22Rv1 (cell line): ENCODE measurements at regions not wholly inside any gene's neighbourhood (a gene's known extent, or its start where the extent isn't known, plus 50 kb on each side); places are given as distances from the start of the nearest gene placed in this dataset.

ENCODE experiments used
- H3K27ac ChIP-seq: fragments of 450-650 bp; 2 replicates; pipeline ENCODE4 v1.5.1; 2017
- CTCF ChIP-seq: fragments of 450-650 bp; IDR thresholded peaks from 2 replicates; pipeline ENCODE4 v1.5.1; 2017; ENCODE audit warnings: mild to moderate bottlenecking
- ZFX ChIP-seq: fragments of 450-650 bp; IDR thresholded peaks from 2 replicates; pipeline ENCODE4 v1.6.1; 2017; ENCODE audit warnings: antibody characterized with exemption, borderline replicate concordance

GRCh38 chr4:56271131-56271530, 116.2 kb downstream of the AASDH start:
- TF ChIP-seq ZFX: no peak
- no peak for TF ChIP-seq CTCF
- H3K27ac ChIP-seq: no peak overlapping the region

- TF ChIP-seq ZFX (no peak), CTCF (no peak)
- H3K27ac ChIP-seq: no peak overlapping the region
These were observed 119.7 kb downstream of the AASDH start for GRCh38 chr4:56267558-56267957.

GRCh38 chr4:56264873-56265272, 122.4 kb downstream of the AASDH start:
- no peak overlapping the region for H3K27ac ChIP-seq
- TF ChIP-seq ZFX (no peak), CTCF (no peak)

DNA sequence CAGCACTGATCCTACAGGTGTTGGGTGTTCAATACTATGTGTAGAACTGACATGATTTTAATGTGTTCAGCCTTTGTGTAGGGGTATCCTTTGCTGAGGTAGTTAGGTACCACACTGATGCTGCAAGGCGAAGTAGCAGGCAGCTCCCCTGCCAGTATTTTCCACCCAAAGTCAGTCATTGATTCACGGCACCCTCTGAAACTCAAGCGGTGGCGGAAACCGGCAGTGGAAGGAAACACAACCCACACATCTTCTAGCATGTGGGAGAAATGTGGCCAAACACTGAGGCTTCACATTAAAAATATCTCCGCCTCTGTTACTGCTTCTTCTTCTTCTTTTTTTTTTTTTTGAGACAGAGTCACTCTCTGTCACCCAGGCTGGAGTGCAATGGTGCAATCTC, 126.3 kb downstream of the AASDH start:
- TF ChIP-seq ZFX (no peak), CTCF (no peak)
- no peak overlapping the region for H3K27ac ChIP-seq

- no peak for TF ChIP-seq CTCF
- no peak for TF ChIP-seq ZFX
- no peak overlapping the region for H3K27ac ChIP-seq
These were observed 127.0 kb downstream of the AASDH start for GRCh38 chr4:56260320-56260719.

GRCh38 chr4:56259655-56260054, 127.6 kb downstream of the AASDH start:
- TF ChIP-seq ZFX (no peak), CTCF (no peak)
- H3K27ac ChIP-seq: no peak overlapping the region

GRCh38 chr4:56255820-56256219, 131.5 kb downstream of the AASDH start:
- H3K27ac ChIP-seq: no peak overlapping the region
- TF ChIP-seq ZFX (no peak), CTCF (no peak)
